DND-41 (cell line): ENCODE measurements at regions not wholly inside any gene's neighbourhood (a gene's known extent, or its start where the extent isn't known, plus 50 kb on each side); places are given as distances from the start of the nearest gene placed in this dataset.

ENCODE experiments used
- ATAC-seq: fragments of 200-7000 bp; cut with Tn5 transposase; 3 replicates; pipeline ENCODE4 v1.9.1; 2021; ENCODE audit warnings: low read depth; ENCODE audit not compliant: insufficient read depth
- DNase-seq: peaks from one replicate; pipeline ENCODE4 v3.0.0-alpha.2; 2020
- H2AFZ ChIP-seq: 2 replicates; pipeline ENCODE4 v1.6.0; 2012; ENCODE audit warnings: low read depth, low read length
- H3K27ac ChIP-seq: 2 replicates; pipeline ENCODE4 v1.5.1; 2012; ENCODE audit warnings: low read length, inconsistent platforms
- H3K27me3 ChIP-seq: fragments of 200-600 bp; sonication (generic); 2 replicates; pipeline ENCODE4 v1.6.0; 2012; ENCODE audit warnings: low read length, mild to moderate bottlenecking, inconsistent platforms; ENCODE audit not compliant: insufficient read depth, poor library complexity
- H3K36me3 ChIP-seq: 2 replicates; pipeline ENCODE4 v1.5.1; 2012; ENCODE audit warnings: low read length, inconsistent platforms; ENCODE audit not compliant: insufficient read depth
- H3K4me1 ChIP-seq: 2 replicates; pipeline ENCODE4 v1.5.1; 2012; ENCODE audit warnings: mild to moderate bottlenecking, low read length; ENCODE audit not compliant: insufficient read depth
- H3K4me2 ChIP-seq: 2 replicates; pipeline ENCODE4 v1.6.0; 2012; ENCODE audit warnings: mild to moderate bottlenecking, moderate library complexity, low read length, inconsistent platforms; ENCODE audit not compliant: insufficient read depth
- H3K4me3 ChIP-seq, 2 experiments: fragments of 200-600 bp in 1 of 2; shearing (Covaris generic) in 1 of 2; 2 replicates each; pipeline ENCODE4 v1.5.1; 2012 to 2016; ENCODE audit warnings: inconsistent platforms in 2 of 2, low read length in 2 of 2, mild to moderate bottlenecking in 2 of 2, low read depth in 1 of 2, moderate library complexity in 1 of 2
- H3K79me2 ChIP-seq: 2 replicates; pipeline ENCODE4 v1.6.0; 2012; ENCODE audit warnings: low read length, inconsistent platforms; ENCODE audit not compliant: insufficient read depth
- H3K9ac ChIP-seq: 2 replicates; pipeline ENCODE4 v1.6.0; 2012; ENCODE audit warnings: low read depth, mild to moderate bottlenecking, inconsistent platforms, low read length, moderate library complexity
- H3K9me3 ChIP-seq: 2 replicates; pipeline ENCODE4 v1.5.1; 2012; ENCODE audit warnings: low read length, moderate library complexity, mild to moderate bottlenecking, inconsistent platforms; ENCODE audit not compliant: insufficient read depth, severe bottlenecking
- H4K20me1 ChIP-seq: 2 replicates; pipeline ENCODE4 v1.6.0; 2012; ENCODE audit warnings: low read length; ENCODE audit not compliant: insufficient read depth
- EZH2 ChIP-seq: IDR thresholded peaks from 3 replicates; pipeline ENCODE4 v1.6.1; 2012; ENCODE audit warnings: borderline replicate concordance, low read depth, mild to moderate bottlenecking, moderate library complexity, low read length, inconsistent platforms; ENCODE audit not compliant: severe bottlenecking
- TF ChIP-seq, protein P1 (sequence below): IDR thresholded peaks from 2 replicates; pipeline ENCODE4 v1.5.1; 2012; ENCODE audit warnings: borderline replicate concordance, low read length, moderate library complexity, mild to moderate bottlenecking; ENCODE audit not compliant: poor library complexity, severe bottlenecking; ENCODE audit errors: extremely low read depth

DNA sequence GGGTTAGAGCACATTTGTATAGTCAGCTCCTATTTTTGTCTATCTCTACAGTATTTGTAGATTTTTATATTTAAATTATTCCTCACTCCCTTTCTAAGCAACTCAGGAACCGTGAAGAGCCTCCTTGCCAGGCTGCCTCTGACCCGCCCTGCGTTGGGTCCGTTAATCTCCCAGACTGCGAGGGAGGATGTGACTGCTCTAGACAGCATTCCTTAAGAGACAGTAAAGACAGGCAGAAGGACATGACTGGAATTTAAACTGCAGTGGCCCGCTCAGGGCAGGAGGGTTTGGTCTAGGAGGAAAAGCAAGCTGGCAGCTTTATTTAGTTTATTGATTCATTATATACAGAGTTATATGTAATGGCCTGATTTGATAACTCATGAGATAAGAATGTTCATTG is 413.7 kb downstream of the TMEM135 start:
- no peaks in the 10 kb centered on the region for H4K20me1 ChIP-seq
- no peaks in the 10 kb centered on the region for H3K79me2 ChIP-seq
- H3K27me3 ChIP-seq = no peaks in the 10 kb centered on the region
- ATAC-seq (no peak), DNase-seq (no peak)
- H3K4me2 ChIP-seq = no peak overlapping the region
- no peak overlapping the region for H3K27ac ChIP-seq
- no peaks in the 10 kb centered on the region for H3K4me1 ChIP-seq
- TF ChIP-seq, protein P1, sequence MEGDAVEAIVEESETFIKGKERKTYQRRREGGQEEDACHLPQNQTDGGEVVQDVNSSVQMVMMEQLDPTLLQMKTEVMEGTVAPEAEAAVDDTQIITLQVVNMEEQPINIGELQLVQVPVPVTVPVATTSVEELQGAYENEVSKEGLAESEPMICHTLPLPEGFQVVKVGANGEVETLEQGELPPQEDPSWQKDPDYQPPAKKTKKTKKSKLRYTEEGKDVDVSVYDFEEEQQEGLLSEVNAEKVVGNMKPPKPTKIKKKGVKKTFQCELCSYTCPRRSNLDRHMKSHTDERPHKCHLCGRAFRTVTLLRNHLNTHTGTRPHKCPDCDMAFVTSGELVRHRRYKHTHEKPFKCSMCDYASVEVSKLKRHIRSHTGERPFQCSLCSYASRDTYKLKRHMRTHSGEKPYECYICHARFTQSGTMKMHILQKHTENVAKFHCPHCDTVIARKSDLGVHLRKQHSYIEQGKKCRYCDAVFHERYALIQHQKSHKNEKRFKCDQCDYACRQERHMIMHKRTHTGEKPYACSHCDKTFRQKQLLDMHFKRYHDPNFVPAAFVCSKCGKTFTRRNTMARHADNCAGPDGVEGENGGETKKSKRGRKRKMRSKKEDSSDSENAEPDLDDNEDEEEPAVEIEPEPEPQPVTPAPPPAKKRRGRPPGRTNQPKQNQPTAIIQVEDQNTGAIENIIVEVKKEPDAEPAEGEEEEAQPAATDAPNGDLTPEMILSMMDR = no peak
- no peak for TF ChIP-seq EZH2
- H2AFZ ChIP-seq = no peak overlapping the region
- H3K9ac ChIP-seq = no peak overlapping the region
- H3K36me3 ChIP-seq = no peaks in the 10 kb centered on the region
- no peaks in the 10 kb centered on the region for H3K9me3 ChIP-seq
- H3K4me3 ChIP-seq = no peak overlapping the region

DNA sequence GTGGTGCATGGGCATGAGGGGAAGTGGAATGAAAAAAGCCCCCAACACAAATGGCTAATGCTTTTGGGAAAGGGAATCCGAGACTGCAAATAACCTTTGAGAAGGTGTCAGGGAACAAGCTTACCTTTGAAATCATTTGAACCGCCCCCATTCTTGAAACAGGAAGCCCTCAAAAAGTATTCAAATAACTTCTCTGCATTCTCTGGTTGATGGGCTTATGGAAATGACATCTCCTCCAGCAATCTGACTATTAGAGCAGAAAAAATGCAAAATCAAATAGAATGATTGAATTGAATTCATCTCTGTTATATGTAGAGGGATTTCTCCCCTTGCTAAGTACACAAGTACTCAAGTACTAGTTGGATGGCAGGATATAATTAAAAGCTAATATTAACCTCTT is 409.9 kb downstream of the TMEM135 start:
- DNase-seq (no peak), ATAC-seq (no peak)
- no peaks in the 10 kb centered on the region for H3K79me2 ChIP-seq
- no peaks in the 10 kb centered on the region for H3K9me3 ChIP-seq
- H3K27me3 ChIP-seq = no peaks in the 10 kb centered on the region
- no peaks in the 10 kb centered on the region for H3K36me3 ChIP-seq
- H3K4me3 ChIP-seq = no peak overlapping the region
- no peak overlapping the region for H3K9ac ChIP-seq
- no peak overlapping the region for H3K4me2 ChIP-seq
- H2AFZ ChIP-seq = no peak overlapping the region
- H3K4me1 ChIP-seq = no peaks in the 10 kb centered on the region
- no peaks in the 10 kb centered on the region for H4K20me1 ChIP-seq
- TF ChIP-seq, protein P1 = no peak
- H3K27ac ChIP-seq = no peak overlapping the region

DNA sequence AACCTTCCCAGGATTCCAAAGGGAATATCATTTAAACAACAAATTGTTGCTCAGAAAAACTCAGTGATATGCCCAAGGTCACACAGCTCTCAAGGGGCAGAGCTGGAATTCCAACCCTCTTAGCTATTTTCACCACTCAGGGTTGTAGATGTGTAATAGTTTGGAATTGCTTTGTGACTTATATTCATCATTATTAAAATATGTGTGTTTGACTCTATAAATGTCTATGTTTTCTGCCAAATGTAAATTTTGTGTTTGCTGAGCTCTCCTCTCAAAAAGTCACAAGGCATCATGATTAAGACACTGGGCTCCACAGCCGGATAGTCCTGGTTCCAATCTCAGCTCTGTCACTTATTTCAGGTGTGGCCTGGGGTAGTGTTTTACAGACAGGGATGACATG is 407.3 kb downstream of the TMEM135 start:
- no peak for DNase-seq
- no peak overlapping the region for H3K4me2 ChIP-seq
- no peak for TF ChIP-seq EZH2
- TF ChIP-seq, protein P1 = no peak
- H3K4me1 ChIP-seq = no peaks in the 10 kb centered on the region
- H3K27me3 ChIP-seq = no peaks in the 10 kb centered on the region
- H3K27ac ChIP-seq = no peak overlapping the region
- H3K9me3 ChIP-seq = no peaks in the 10 kb centered on the region
- no peak overlapping the region for H3K9ac ChIP-seq
- H3K4me3 ChIP-seq = no peak overlapping the region
- no peaks in the 10 kb centered on the region for H4K20me1 ChIP-seq
- no peak for ATAC-seq
- H3K36me3 ChIP-seq = no peaks in the 10 kb centered on the region
- H2AFZ ChIP-seq = no peak overlapping the region
- no peaks in the 10 kb centered on the region for H3K79me2 ChIP-seq

DNA sequence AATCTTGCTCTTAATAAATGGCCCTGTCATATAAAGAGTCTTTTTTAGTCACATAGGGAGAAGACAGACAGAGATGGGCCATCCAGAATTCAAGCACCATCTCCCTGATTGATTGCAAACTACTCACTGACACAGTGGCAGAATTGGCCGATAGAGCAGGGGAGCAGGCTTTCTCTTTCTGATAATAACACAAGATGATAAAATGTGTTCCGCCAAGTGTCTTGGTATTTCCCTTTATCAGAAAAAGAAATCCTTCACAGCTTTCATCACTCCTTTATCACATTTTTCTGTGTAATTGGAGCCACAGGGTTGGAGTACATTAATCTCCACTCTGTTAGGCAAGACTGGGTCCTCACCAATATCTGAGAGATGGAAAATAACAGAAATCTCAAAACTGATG is 406.0 kb downstream of the TMEM135 start:
- H4K20me1 ChIP-seq = no peaks in the 10 kb centered on the region
- no peak for TF ChIP-seq EZH2
- TF ChIP-seq, protein P1 = no peak

More for the DNA sequence above, 406.0 kb downstream of the TMEM135 start:
- no peak overlapping the region for H3K27ac ChIP-seq
- no peak overlapping the region for H2AFZ ChIP-seq
- H3K27me3 ChIP-seq = no peaks in the 10 kb centered on the region
- ATAC-seq (no peak), DNase-seq (no peak)
- H3K4me3 ChIP-seq = no peak overlapping the region
- no peaks in the 10 kb centered on the region for H3K36me3 ChIP-seq
- H3K79me2 ChIP-seq = no peaks in the 10 kb centered on the region
- no peak overlapping the region for H3K4me2 ChIP-seq
- H3K9ac ChIP-seq = no peak overlapping the region
- no peaks in the 10 kb centered on the region for H3K4me1 ChIP-seq
- H3K9me3 ChIP-seq = no peaks in the 10 kb centered on the region
